ENCODE measurements at regions not wholly inside any gene's neighbourhood (a gene's known extent, or its start where the extent isn't known, plus 50 kb on each side); places are given as distances from the start of the nearest gene placed in this dataset.
A peak's percentile ranks its signal among the peaks of the same experiment; 100 is the strongest.

GRCh38 chr2:37590119-37590571 lies 81.3 kb downstream of the CDC42EP3 start:
- TF ChIP-seq EP300 (IDR thresholded peaks at IDR 0.05), result peak; percentile 43
- no peak for TF ChIP-seq POLR2A (IDR thresholded peaks at IDR 0.05; ENCODE audit: low read depth)
- TF ChIP-seq CTCF (IDR thresholded peaks at IDR 0.05), result no peak
- TF ChIP-seq POLR2AphosphoS5 (IDR thresholded peaks at IDR 0.05), result peak; percentile 69 to 72

All from esophagus muscularis mucosa (tissue), 4 donors.